WTC11 (cell line): ENCODE measurements at regions not wholly inside any gene's neighbourhood (a gene's known extent, or its start where the extent isn't known, plus 50 kb on each side); places are given as distances from the start of the nearest gene placed in this dataset.

ENCODE experiments used
- ATAC-seq: fragments of 200-7000 bp; cut with Tn5 transposase; 2 replicates; pipeline ENCODE4 v1.10.0; 2021; ENCODE audit warnings: mild to moderate bottlenecking, moderate library complexity
- CTCF ChIA-PET: fragments of 300-600 bp; sonication (Branson Sonifier 250); formaldehyde crosslinking; loops from one replicate; lab custom pipeline; 2021; ENCODE audit warnings: antibody characterized with exemption; lab: Charles Lee
- POLR2A ChIA-PET: fragments of 350-600 bp; sonication (Branson Sonifier 250); formaldehyde crosslinking; loops from one replicate; lab custom pipeline; 2021; ENCODE audit warnings: antibody characterized with exemption; lab: Charles Lee
- DNase-seq: peaks from one replicate; pipeline ENCODE4 v3.0.0; 2021; ENCODE audit warnings: low spot score
- H3K27ac Mint-ChIP-seq: 2 replicates; pipeline ENCODE4 v1.8.0; 2021; ENCODE audit warnings: mixed read lengths
- H3K27me3 Mint-ChIP-seq: 2 replicates; pipeline ENCODE4 v1.8.0; 2021; ENCODE audit warnings: low read depth, mild to moderate bottlenecking, moderate library complexity, mixed read lengths
- H3K36me3 Mint-ChIP-seq: 2 replicates; pipeline ENCODE4 v1.8.0; 2021; ENCODE audit warnings: mixed read lengths
- H3K4me1 Mint-ChIP-seq: 2 replicates; pipeline ENCODE4 v1.8.0; 2022; ENCODE audit warnings: mixed read lengths
- H3K4me3 Mint-ChIP-seq: 2 replicates; pipeline ENCODE4 v1.8.0; 2021; ENCODE audit warnings: mild to moderate bottlenecking, moderate library complexity, mixed read lengths
- H3K9me3 Mint-ChIP-seq: 2 replicates; pipeline ENCODE4 v1.8.0; 2021; ENCODE audit warnings: mixed read lengths
- AR ChIP-seq: fragments of 250-450 bp; sonication (Bioruptor Pico); IDR thresholded peaks from 2 replicates; pipeline ENCODE4 v1.9.0; 2021; ENCODE audit warnings: mild to moderate bottlenecking
- ATF2 ChIP-seq: sonication (generic); formaldehyde crosslinking; IDR thresholded peaks from 2 replicates; pipeline ENCODE4 v1.8.1; 2022; ENCODE audit warnings: low read depth, missing genetic modification reagents, borderline replicate concordance
- ATF3 ChIP-seq: sonication (generic); formaldehyde crosslinking; conservative IDR thresholded peaks from 2 replicates; pipeline ENCODE4 v1.8.1; 2022; ENCODE audit warnings: mild to moderate bottlenecking, missing genetic modification reagents
- EMX1 ChIP-seq: fragments of 250-450 bp; sonication (Bioruptor Pico); IDR thresholded peaks from 2 replicates; pipeline ENCODE4 v1.8.0; 2021; ENCODE audit warnings: mild to moderate bottlenecking
- FOXP4 ChIP-seq: sonication (generic); formaldehyde crosslinking; IDR thresholded peaks from 2 replicates; pipeline ENCODE4 v1.8.0; 2022; ENCODE audit warnings: mild to moderate bottlenecking, missing genetic modification reagents
- GRHL2 ChIP-seq: fragments of 250-450 bp; sonication (Bioruptor Pico); IDR thresholded peaks from 2 replicates; pipeline ENCODE4 v1.8.0; 2022; ENCODE audit warnings: mild to moderate bottlenecking, moderate library complexity; ENCODE audit not compliant: insufficient replicate concordance, severe bottlenecking
- KAT7 ChIP-seq: sonication (generic); formaldehyde crosslinking; IDR thresholded peaks from 2 replicates; pipeline ENCODE4 v1.8.1; 2023; ENCODE audit warnings: missing genetic modification reagents, mild to moderate bottlenecking, borderline replicate concordance
- MXD4 ChIP-seq: fragments of 250-450 bp; sonication (Bioruptor Pico); IDR thresholded peaks from 2 replicates; pipeline ENCODE4 v1.8.0; 2021; ENCODE audit warnings: mild to moderate bottlenecking, moderate library complexity, borderline replicate concordance
- NFE2L1 ChIP-seq: sonication (generic); formaldehyde crosslinking; IDR thresholded peaks from 2 replicates; pipeline ENCODE4 v1.8.1; 2023; ENCODE audit warnings: missing genetic modification reagents
- RELA ChIP-seq: sonication (generic); formaldehyde crosslinking; IDR thresholded peaks from 2 replicates; pipeline ENCODE4 v1.8.1; 2022; ENCODE audit warnings: missing genetic modification reagents, mild to moderate bottlenecking, borderline replicate concordance
- SP1 ChIP-seq: sonication (generic); formaldehyde crosslinking; conservative IDR thresholded peaks from 2 replicates; pipeline ENCODE4 v1.8.1; 2022; ENCODE audit warnings: missing genetic modification reagents
- TEAD1 ChIP-seq: sonication (generic); formaldehyde crosslinking; IDR thresholded peaks from 2 replicates; pipeline ENCODE4 v1.8.0; 2022; ENCODE audit warnings: mild to moderate bottlenecking, missing genetic modification reagents
- USF1 ChIP-seq: sonication (generic); formaldehyde crosslinking; IDR thresholded peaks from 2 replicates; pipeline ENCODE4 v1.8.0; 2022; ENCODE audit warnings: mild to moderate bottlenecking, missing genetic modification reagents
- ZBTB43 ChIP-seq: sonication (generic); formaldehyde crosslinking; IDR thresholded peaks from 2 replicates; pipeline ENCODE4 v1.8.1; 2023; ENCODE audit warnings: mild to moderate bottlenecking, missing genetic modification reagents
- ZNF121 ChIP-seq: sonication (generic); formaldehyde crosslinking; IDR thresholded peaks from 2 replicates; pipeline ENCODE4 v1.8.0; 2023; ENCODE audit warnings: missing genetic modification reagents
- ZNF263 ChIP-seq: sonication (generic); formaldehyde crosslinking; IDR thresholded peaks from 2 replicates; pipeline ENCODE4 v1.8.1; 2022; ENCODE audit warnings: low read depth, mild to moderate bottlenecking, moderate library complexity, missing genetic modification reagents
- ZNF317 ChIP-seq: sonication (generic); formaldehyde crosslinking; IDR thresholded peaks from 2 replicates; pipeline ENCODE4 v1.8.1; 2023; ENCODE audit warnings: low read depth, mild to moderate bottlenecking, moderate library complexity, missing genetic modification reagents, borderline replicate concordance
- ZNF396 ChIP-seq: fragments of 250-450 bp; sonication (Bioruptor Pico); IDR thresholded peaks from 2 replicates; pipeline ENCODE4 v1.8.0; 2021; ENCODE audit warnings: mild to moderate bottlenecking, moderate library complexity, borderline replicate concordance
- ZNF671 ChIP-seq: fragments of 250-450 bp; sonication (Bioruptor Pico); IDR thresholded peaks from 2 replicates; pipeline ENCODE4 v1.8.0; 2021; ENCODE audit warnings: mild to moderate bottlenecking

GRCh38 chr5:56487528-56488115, 254.5 kb upstream of the ANKRD55 start:
- DNase-seq (no peak), ATAC-seq (no peak)
- TF ChIP-seq AR (CRISPR knock-in tag) = no peak
- TF ChIP-seq ZNF396 (CRISPR knock-in tag) = no peak
- Mint-ChIP-seq H3K4me1 (no peaks in the 10 kb centered on the region), H3K27ac (no peak overlapping the region), H3K9me3 (peaks cover 34% of the 10 kb centered on the region), H3K27me3 (peaks cover 7% of the 10 kb centered on the region), H3K36me3 (peaks cover 21% of the 10 kb centered on the region), H3K4me3 (no peak overlapping the region)
- POLR2A ChIA-PET = no interaction called here
- CTCF ChIA-PET = no interaction called here

GRCh38 chr5:56482363-56482762, 249.2 kb upstream of the ANKRD55 start:
- no peak overlapping the region for H3K27ac Mint-ChIP-seq
- peaks cover 12% of the 10 kb centered on the region for H3K36me3 Mint-ChIP-seq
- H3K4me1 Mint-ChIP-seq = peaks cover 14% of the 10 kb centered on the region
- peaks cover 20% of the 10 kb centered on the region for H3K9me3 Mint-ChIP-seq
- CTCF ChIA-PET = interaction anchor here (0.6 to 1.6 kb wide), 4 partner anchors 216 to 356 kb away, joined by 3 to 6 read pairs (median 5); no protein-coding TSS in a partner anchor
- DNase-seq (no peak), ATAC-seq (no peak)
- peaks cover 40% of the 10 kb centered on the region for H3K27me3 Mint-ChIP-seq
- peak overlapping the region; percentile 77; the same call in 1 of the 2 replicates for H3K4me3 Mint-ChIP-seq
- POLR2A ChIA-PET = no interaction called here
- TF ChIP-seq TEAD1 (CRISPR knock-in tag) = no peak
- no peak for TF ChIP-seq ZNF263 (CRISPR knock-in tag)
- TF ChIP-seq ZNF396 (CRISPR knock-in tag) = no peak
- no peak for TF ChIP-seq KAT7
- TF ChIP-seq MXD4 = no peak
- TF ChIP-seq ATF2 (CRISPR knock-in tag) = no peak
- TF ChIP-seq EMX1 (CRISPR knock-in tag) = no peak
- no peak for TF ChIP-seq USF1
- TF ChIP-seq GRHL2 (CRISPR knock-in tag) = no peak
- TF ChIP-seq AR (CRISPR knock-in tag) = no peak
- TF ChIP-seq ZNF317 (CRISPR knock-in tag) = no peak
- TF ChIP-seq FOXP4 = no peak
- no peak for TF ChIP-seq ZBTB43
- no peak for TF ChIP-seq ZNF121 (CRISPR knock-in tag)
- no peak for TF ChIP-seq ATF3 (CRISPR knock-in tag)
- no peak for TF ChIP-seq RELA (CRISPR knock-in tag)
- no peak for TF ChIP-seq ZNF671
- TF ChIP-seq NFE2L1 = no peak
- no peak for TF ChIP-seq SP1 (CRISPR knock-in tag)
